GM21576 (cell line): ENCODE measurements at regions not wholly inside any gene's neighbourhood (a gene's known extent, or its start where the extent isn't known, plus 50 kb on each side); places are given as distances from the start of the nearest gene placed in this dataset.

Experiments used
- ATAC-seq: cut with Tn5 transposase; IDR thresholded peaks from one replicate; pipeline ENCODE4 v1.9.1; 2021; ENCODE audit warnings: mild to moderate bottlenecking, moderate library complexity; ENCODE audit not compliant: unreplicated experiment

DNA sequence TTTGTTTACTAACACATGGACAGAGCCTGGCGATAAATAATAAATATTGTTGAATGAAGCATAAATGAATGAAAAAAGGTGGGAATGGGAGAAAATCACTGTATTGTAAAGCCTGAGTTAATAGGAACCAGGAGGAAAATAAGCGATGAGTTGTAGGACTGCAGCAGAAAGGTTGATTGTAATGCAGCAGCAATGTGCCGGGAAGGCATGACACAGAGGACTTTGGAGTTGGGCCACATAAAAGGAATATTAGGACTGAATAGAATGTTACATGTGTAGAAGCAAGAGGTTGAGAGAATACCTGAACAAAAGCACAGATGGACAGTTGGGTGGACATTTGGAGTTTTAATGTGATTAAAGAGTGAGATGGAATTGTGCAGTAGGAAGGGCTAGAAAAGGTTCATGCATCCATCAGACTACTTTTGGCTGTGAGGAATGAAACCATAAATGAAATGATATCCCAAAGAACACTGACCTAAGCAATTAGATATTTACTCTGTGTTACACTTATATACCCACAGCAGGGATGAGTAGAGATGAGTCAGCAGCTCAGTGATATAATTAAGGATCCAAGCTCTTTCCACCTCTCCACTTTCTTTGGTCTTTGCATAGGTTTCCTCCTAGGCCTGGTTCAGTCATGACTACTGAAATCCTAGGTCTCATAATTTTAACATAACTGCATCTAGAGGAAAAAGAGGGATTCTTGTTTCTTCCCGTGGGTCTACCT lies 55.4 kb downstream of the CCER1 start:
- ATAC-seq = no peak

DNA sequence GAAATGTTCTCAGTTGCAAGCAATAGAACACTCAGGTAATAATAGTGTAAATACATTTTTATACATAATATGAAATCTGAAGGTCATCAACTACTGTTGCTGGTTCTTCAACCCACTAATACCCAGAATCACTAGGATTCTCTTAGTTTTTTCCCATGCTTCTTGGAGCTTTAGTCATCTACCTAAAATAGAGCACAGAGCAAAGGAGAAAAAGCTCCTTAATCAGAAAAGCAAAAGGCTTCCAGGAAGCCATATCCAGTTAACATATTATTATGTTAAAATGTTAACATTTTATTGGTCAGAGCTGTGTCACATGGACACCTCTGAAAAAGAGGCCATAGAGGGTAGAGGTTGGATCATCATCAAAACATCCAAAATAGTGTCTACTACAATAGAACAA lies 57.0 kb downstream of the CCER1 start:
- ATAC-seq = no peak

DNA sequence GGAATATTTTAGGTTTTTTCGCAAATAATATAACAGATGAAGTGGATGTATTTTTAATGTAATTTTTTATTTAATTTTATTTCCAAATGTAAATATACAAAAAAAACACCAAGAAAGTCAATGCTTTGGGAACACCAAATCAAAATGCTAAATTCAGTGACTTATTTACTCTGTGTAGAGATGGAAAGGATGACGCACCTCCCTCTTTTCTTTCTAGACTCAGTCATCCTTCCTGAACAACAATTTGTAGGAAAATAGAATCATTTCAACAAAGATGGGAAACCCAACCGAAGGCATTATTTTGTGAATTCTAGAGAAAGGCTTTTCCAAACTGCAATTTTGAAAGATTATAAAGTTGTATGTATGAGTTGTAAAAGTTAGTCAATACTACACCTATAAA lies 57.7 kb downstream of the CCER1 start:
- no peak for ATAC-seq

DNA sequence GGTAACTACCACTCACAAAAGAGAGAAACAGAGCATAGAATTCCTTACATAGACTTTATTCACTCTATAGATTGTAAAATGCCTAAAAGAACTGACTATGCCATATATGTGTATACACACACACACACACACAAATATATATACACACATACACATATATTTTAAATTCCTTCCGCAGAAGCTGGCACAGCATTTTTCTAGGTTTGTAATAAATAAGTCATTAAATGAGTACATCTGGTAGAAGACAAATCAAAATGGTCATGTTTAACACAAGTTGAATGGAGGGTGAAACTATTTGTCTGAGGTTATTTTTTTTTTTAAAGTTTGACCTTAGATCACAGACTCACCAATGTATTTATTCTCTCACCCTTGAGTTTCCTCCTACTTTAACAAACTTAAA lies 58.2 kb downstream of the CCER1 start:
- no peak for ATAC-seq

DNA sequence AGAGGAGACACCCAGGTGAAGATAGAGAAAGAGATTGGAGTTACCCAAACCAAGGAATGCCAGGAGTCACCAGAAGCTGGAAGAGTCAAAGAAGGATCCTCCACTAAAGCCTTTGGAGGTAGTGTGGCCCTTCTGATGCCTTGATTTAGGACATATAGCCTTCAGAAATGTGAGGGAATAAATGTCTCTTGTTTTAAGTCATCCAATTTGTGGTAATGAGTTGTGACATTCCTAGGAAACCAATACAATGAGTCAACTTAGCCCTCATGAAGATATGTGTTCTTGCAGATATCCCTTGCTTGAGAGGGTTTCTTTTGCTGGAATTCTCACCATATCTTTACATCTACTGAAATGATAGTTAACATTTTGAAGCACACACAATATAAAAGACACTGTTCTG lies 58.8 kb downstream of the CCER1 start:
- no peak for ATAC-seq

DNA sequence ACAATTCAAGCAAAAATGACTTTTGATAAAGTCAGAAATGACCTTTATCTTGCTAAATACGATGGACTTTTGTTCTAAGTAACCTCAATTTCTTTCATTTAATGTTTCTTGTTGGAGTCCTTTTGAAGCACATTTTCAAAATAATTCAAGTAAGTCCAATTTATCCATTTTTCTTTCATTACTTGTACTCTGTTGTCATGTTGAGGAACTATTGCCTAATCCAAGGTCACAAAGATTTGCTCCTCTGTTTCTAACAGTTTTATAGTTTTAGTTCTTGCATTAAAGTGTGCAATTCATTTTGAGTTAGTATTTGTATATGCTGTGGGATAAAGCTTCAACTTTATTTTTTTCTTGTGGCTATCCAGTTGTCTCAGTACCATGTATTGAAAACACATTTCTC lies 66.7 kb downstream of the CCER1 start:
- no peak for ATAC-seq

DNA sequence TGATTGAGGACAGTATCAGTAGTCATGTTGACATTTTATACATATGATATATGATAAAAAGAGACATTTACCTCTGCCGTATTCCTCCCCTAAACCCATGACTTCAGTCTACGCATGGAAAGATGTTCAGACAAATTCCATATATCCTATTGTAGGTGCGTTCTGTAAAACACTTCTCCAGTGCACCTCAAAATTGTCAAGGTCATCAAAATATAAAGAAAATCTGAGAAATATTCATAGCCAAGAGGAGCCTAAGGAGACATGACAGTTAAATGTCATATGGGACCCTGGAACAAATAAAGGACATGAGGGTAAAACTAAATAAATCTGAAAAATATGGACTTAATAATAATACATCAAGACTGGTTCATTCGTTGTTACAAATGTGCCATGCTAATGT lies 71.5 kb downstream of the CCER1 start:
- no peak for ATAC-seq

DNA sequence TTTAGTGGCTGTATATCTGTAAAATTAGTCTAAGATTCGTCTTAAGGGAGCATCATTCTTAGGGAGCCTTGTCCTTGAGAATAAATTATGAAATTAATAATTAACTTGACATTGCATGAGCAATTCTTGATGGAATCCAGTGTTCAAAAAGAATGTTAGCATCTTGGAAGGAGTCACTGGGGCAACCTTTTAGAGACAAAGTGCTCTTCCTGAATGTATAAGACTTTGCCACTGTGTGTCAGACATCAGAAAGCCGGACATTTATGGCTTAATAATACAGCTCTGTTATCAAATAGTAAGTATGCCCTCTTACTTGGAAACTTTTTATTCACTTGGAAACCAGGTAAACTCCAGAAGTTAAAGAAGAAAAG lies 83.3 kb downstream of the CCER1 start:
- no peak for ATAC-seq

DNA sequence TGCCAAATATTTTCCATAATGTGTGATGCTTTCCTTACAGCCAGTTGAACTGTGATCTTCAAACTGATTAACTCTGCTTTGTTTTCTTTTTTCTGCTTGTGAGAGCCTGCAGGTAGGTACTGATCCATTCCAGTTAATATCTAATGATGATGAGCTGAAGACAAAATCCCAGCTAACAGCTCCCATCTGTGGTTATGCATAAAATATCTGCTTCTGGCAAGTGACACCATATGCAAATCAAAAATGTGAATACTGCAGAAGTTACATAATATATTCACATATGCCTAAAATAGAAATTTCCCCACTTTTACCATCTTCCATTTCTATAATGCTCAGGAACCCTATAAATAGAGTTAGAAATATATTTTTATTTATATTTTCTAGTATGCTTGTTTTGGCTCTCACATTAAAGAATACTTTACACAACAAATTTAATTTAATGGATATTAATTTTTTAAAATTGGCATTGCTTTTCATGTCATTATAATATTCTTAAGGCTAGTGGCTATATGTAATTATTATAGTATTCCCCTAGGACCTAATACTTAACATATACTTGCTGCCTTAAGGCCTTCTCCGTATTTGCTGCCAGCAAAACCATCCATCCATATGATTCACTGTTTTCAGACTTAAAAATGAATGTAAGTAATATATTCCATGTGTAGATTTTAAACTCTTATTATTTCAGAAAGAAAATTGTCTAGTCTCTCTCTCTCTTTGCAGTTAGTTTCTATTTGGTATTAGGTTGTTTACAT lies 83.8 kb downstream of the CCER1 start:
- no peak for ATAC-seq

DNA sequence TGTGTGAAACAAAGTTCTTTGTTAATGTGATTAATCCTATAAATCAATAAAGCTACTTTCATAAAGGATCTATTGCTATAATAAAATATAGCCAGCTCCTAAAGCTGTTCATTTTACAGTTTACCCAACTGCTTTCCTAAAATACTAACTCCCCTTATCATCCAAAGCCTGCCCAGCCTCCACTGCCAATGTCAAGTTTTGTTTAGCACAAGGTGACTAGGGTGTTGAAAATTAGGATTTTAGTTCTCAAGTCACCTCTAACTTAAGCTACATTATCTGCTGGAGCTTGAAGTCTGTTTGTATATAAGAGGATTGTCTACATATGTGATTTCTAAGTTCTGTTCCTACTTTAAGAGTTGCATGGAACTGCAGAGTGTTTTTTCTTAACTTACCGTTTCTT lies 86.3 kb downstream of the CCER1 start:
- ATAC-seq = no peak

DNA sequence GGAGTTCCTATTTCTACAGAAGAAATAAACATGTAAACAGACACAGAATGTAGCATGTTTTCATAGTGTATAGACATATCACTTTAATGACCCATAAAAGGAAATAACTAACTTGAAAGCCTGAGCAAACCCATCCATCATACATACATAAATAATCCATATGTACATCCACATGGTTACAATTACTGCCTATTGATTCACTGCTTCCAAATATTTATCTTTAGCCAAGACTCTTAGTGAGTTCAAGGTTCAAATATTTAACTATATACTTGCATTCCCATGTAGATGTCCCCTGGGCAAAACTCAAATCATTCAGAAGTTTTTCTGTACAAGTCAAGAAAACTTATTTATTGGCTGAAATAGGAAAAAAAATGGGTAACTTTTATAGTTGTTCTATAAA lies 95.4 kb downstream of the CCER1 start:
- no peak for ATAC-seq

DNA sequence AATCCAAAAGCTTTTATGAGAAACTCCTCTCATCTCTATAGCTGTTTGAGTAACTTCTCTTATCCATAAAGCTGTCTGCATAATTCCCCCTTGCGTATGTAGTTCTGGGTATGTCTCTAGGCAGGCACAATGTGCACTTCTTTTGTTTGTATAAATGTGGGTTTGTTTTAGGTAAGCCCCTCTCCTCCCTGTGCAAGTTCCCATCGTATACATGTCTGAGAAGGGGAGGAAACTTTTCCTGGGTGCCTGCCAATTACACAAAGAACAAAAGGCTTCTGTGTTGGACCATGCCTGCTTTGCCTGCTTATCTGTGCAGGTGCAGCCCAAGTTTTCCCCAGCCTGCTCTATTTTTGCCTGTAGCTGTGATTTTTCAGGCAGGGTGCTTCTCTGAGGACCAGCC lies 96.7 kb downstream of the CCER1 start:
- no peak for ATAC-seq

DNA sequence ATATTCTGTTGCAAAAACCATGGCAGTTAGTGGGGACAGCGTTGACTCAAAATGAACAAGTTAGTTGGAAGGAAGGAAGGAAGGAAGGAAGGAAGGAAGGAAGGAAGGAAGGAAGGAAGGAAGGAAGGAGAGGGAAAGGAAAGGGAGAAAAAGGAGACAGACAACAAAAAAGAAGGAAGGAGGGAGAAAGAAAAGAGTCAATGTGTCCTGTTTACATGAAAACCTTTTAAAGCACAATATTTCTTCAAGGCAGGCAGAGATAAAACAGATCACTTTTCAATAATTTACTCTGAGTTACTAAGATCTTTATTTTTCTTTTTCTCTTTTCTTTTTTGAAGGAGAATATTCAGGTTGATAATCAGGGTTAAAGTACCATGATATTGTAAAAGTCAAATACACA lies 99.4 kb downstream of the CCER1 start:
- ATAC-seq = no peak

DNA sequence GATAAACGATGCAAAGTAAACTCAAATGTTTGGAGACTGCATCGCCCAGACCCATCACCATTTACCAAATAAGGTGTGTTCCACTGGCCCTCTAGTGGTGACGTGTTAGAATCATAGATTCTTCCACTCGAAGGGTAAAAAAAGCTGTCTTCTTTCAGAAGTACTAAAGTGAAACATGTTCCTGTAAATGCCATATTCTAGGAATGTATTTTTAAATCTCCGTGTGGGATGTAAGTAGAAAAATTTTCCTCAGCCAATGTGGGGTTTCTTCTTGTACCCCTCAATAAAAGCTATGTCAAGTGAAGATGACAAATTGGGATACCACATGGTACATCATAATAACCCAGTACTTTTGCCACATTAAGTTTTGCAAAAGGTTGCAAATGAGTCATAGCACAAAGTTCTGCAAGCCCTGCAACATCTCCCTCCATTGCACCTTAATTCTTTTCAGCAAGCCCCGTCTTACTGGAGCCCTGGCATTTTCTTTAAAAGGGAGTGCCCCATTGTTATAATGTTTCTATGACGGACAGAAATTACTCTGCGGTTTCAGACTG lies 100.8 kb downstream of the CCER1 start:
- peak; percentile 70 for ATAC-seq

DNA sequence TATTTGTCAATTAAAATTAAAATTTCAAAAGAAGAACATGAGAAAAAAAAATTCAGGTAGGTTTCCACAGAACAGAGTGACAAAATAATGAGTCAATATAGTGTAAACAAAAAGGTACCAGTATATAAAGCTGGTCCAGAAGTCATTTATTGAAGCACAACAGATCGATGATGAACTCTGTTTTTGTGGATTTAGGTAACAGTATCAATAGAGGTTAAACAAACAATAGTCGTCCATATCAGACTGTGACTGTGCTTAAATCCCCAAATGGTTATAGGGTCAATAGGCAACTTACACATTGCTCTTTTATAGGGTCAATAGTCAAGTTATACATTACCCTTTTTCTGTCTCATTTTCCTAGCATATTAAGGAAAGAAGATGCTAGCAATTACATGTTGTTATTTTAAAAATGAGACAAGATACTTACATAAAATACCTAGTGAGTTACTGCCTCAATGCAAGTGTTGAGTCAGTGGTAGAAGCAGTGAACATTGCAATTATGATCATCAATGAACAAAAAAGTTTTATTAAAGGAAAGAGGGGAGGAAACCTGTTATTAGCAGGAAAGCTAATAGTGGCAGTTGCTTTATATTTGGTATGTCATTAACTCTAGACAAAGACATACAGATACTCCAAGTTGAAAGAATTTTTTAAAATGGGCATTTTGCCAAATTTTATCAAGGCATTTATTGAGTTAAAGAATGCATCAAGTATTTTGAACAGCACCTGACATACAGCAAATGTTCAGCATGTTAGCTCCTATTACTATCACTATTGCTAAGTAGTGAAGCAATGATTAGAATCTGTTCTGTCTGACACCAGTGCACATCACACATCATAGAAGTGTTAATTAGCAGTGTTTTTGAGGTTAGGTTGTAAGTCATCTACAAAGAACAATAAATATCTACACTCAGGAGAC lies 102.9 kb downstream of the CCER1 start:
- ATAC-seq = no peak

DNA sequence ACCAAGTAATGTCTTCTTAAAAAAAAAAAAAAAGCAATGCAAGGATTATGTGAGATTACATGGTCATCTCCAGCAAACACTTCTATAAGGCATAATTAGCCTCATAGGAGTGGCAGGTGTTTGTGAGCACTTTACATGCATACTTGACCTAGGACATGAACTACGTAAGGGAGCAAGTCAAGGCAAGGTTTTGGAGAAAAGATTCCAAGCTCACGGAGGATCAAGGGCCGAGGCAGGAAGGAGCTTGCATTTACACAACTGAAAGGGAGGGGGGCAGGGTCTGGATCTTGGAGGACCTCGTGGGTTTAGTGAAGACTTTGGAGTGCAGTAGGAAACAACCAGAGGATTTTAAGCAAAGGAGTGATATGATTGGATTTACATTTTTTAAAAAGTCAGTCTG lies 112.5 kb downstream of the CCER1 start:
- ATAC-seq = no peak

DNA sequence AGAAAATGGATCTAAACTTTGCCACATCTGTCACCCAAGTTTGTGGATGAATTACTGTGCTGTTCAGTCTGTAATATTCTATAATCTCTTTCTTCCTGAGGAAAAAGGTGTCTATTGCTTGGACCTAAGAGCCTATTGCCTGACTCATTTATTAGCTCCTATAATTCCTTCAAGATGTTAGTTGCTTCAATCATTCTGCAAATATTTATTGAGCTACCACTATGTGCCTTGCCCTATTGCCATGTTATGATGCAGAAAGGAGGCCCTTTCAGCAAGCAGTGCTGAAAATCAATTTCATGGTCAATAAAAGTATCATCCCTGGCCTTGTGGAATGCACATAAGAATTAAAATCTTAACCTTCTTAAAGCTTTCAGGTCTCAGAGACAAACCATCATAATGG lies 113.6 kb downstream of the CCER1 start:
- ATAC-seq = no peak

DNA sequence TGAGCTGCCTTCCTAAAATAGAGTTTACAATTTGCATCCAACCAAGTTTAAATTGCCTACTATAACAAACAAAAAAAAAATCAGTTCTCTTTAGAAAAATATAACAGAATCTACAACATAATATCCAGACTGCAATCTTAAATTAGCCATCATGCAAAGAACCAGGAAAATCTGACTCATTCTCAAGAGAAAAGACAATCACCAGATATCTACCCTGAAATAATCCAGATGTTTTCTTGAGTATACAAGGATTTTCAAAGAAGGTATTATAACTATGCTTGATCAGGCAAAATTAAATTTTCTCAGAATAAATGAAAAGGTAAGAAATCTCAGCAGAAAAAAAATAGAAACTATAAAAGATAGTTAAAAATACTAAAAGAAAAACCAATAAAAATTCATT lies 115.6 kb downstream of the CCER1 start:
- no peak for ATAC-seq

DNA sequence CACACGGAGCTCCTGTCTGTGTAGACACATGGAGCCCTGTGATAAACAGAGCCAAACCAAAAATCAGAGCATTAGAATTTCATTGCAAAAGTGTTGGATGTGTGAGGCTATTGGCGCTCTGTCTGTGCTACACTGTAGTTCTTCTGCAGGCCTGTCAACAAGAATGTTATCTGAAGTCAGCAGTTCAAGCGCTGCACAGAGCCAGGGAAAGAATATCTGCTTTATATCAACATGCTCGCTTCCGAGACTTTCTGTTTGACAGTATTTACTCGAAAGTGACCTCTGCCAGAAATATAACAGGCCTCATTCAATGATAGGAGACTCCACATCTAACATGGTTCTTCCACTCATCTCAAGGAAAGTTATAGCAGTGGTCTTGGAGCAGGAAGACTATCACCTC lies 118.3 kb downstream of the CCER1 start:
- ATAC-seq = no peak

DNA sequence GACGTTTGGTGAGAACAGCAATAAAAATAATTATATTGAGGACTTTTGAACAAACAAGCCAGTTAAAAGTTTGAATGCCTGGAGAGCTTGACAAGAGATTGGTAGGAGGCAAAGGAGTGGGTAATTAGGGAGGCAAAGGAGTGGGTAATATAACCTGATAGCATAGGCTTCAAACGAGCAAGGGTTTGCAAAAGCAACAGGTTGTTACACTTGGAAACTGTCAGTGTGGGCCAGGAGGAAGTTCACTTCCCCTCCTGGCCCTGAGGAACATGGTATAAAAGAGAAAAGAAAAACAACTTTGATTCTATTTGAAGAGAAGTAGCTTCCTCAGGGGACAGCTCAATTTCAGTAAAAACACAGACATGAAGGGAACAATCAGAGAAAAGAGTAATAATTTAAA lies 121.7 kb downstream of the CCER1 start:
- ATAC-seq = no peak

DNA sequence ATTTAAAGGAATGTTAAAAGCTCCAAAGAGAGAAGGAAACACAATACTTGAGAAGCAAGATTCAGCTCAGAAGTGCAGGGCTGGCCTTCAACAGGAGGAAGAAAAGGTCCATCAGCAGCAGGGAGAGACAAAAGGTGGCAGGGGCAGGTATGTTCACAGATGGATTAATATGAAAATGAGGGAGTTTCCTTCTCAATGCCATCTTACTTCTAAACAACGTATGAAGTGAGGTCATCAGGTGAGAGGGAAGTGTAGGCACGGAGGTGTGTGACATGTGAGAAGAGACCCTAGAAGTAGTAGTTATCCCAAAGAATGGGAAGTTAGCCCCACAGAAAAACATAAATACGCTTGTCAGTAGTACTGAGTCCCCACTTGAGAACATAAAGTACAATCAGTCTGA lies 122.5 kb downstream of the CCER1 start:
- ATAC-seq = no peak
